H9 (cell line): ENCODE measurements at regions not wholly inside any gene's neighbourhood (a gene's known extent, or its start where the extent isn't known, plus 50 kb on each side); places are given as distances from the start of the nearest gene placed in this dataset.

ENCODE experiments used
- DNase-seq: peaks from one replicate; pipeline ENCODE4 v3.0.0-alpha.2; 2017
- H2AFZ ChIP-seq: one replicate; pipeline ENCODE4 v1.6.1; 2013; ENCODE audit warnings: mild to moderate bottlenecking, low read length, control low read depth, moderate library complexity
- H2AK5ac ChIP-seq: 2 replicates; pipeline ENCODE4 v1.6.1; 2013; ENCODE audit warnings: low read length, control low read depth, mixed read lengths; ENCODE audit not compliant: insufficient read length
- H2BK120ac ChIP-seq: one replicate; pipeline ENCODE4 v1.6.1; 2013; ENCODE audit warnings: low read depth, mild to moderate bottlenecking, low read length, control low read depth, inconsistent platforms; ENCODE audit not compliant: poor library complexity, severe bottlenecking
- H2BK12ac ChIP-seq: 2 replicates; pipeline ENCODE4 v1.6.1; 2013; ENCODE audit warnings: low read length, control low read depth, mixed read lengths, low read depth; ENCODE audit not compliant: insufficient read length
- H2BK15ac ChIP-seq: 2 replicates; pipeline ENCODE4 v1.6.1; 2013; ENCODE audit warnings: low read depth, low read length, control low read depth
- H2BK20ac ChIP-seq: one replicate; pipeline ENCODE4 v1.6.1; 2013; ENCODE audit warnings: low read depth, mild to moderate bottlenecking, low read length, control low read depth, inconsistent platforms; ENCODE audit not compliant: poor library complexity, severe bottlenecking
- H2BK5ac ChIP-seq: 2 replicates; pipeline ENCODE4 v1.6.1; 2013; ENCODE audit warnings: low read length, control low read depth, mixed read lengths; ENCODE audit not compliant: insufficient read length
- H3K14ac ChIP-seq: 2 replicates; pipeline ENCODE4 v1.6.1; 2013; ENCODE audit warnings: low read length, control low read depth; ENCODE audit not compliant: insufficient read depth
- H3K18ac ChIP-seq: 2 replicates; pipeline ENCODE4 v1.6.1; 2013; ENCODE audit warnings: low read depth, mild to moderate bottlenecking, mixed read lengths, low read length, control low read depth; ENCODE audit not compliant: insufficient read length
- H3K23ac ChIP-seq: 2 replicates; pipeline ENCODE4 v1.6.1; 2013; ENCODE audit warnings: low read length, control low read depth, mixed read lengths, low read depth; ENCODE audit not compliant: insufficient read length
- H3K23me2 ChIP-seq: 2 replicates; pipeline ENCODE4 v1.6.1; 2013; ENCODE audit warnings: low read depth, mild to moderate bottlenecking, mixed read lengths, low read length, control low read depth; ENCODE audit not compliant: insufficient read length, poor library complexity, severe bottlenecking
- H3K27ac ChIP-seq: 2 replicates; pipeline ENCODE4 v1.5.1; 2013; ENCODE audit warnings: low read length, control low read depth, mixed read lengths, low read depth; ENCODE audit not compliant: insufficient read length
- H3K27me3 ChIP-seq: 2 replicates; pipeline ENCODE4 v1.6.1; 2013; ENCODE audit warnings: low read length, control low read depth, inconsistent platforms; ENCODE audit not compliant: insufficient read depth
- H3K4ac ChIP-seq: 2 replicates; pipeline ENCODE4 v1.6.1; 2013; ENCODE audit warnings: low read depth, mild to moderate bottlenecking, control low read depth, inconsistent platforms, low read length, moderate library complexity
- H3K4me1 ChIP-seq: 2 replicates; pipeline ENCODE4 v1.6.1; 2013; ENCODE audit warnings: low read length, control low read depth, inconsistent platforms; ENCODE audit not compliant: insufficient read depth
- H3K4me2 ChIP-seq: 2 replicates; pipeline ENCODE4 v1.6.1; 2013; ENCODE audit warnings: low read length, control low read depth, mixed read lengths; ENCODE audit not compliant: insufficient read length, insufficient read depth
- H3K56ac ChIP-seq: 2 replicates; pipeline ENCODE4 v1.6.1; 2013; ENCODE audit warnings: low read depth, mild to moderate bottlenecking, mixed read lengths, low read length, control low read depth; ENCODE audit not compliant: insufficient read length
- H3K79me1 ChIP-seq: 2 replicates; pipeline ENCODE4 v1.6.1; 2013; ENCODE audit warnings: low read depth, mild to moderate bottlenecking, moderate library complexity, low read length, control low read depth, inconsistent platforms; ENCODE audit not compliant: insufficient read depth, poor library complexity, severe bottlenecking
- H3K79me2 ChIP-seq: 2 replicates; pipeline ENCODE4 v1.6.1; 2013; ENCODE audit warnings: low read length, control low read depth, inconsistent platforms; ENCODE audit not compliant: insufficient read depth
- H3K9ac ChIP-seq: 2 replicates; pipeline ENCODE4 v1.6.1; 2013; ENCODE audit warnings: low read length, control low read depth, mixed read lengths; ENCODE audit not compliant: insufficient read length; ENCODE audit errors: extremely low read depth
- H3K9me3 ChIP-seq: one replicate; pipeline ENCODE4 v1.6.1; 2013; ENCODE audit warnings: low read depth, low read length, inconsistent platforms; ENCODE audit not compliant: control insufficient read depth
- H3T11ph ChIP-seq: one replicate; pipeline ENCODE4 v1.6.1; 2013; ENCODE audit warnings: mild to moderate bottlenecking, low read length, control low read depth, inconsistent platforms
- H4K20me1 ChIP-seq: one replicate; pipeline ENCODE4 v1.6.1; 2013; ENCODE audit not compliant: control insufficient read depth, insufficient read length, insufficient read depth
- H4K5ac ChIP-seq: 2 replicates; pipeline ENCODE4 v1.6.1; 2013; ENCODE audit warnings: low read depth, mild to moderate bottlenecking, mixed read lengths, low read length, control low read depth; ENCODE audit not compliant: insufficient read length
- H4K8ac ChIP-seq: replicated peaks from 2 replicates; pipeline ENCODE4 v1.6.1; 2013; ENCODE audit warnings: low read length, control low read depth, mixed read lengths, low read depth; ENCODE audit not compliant: insufficient read length
- H4K91ac ChIP-seq: 2 replicates; pipeline ENCODE4 v1.6.1; 2013; ENCODE audit warnings: low read depth, mild to moderate bottlenecking, moderate library complexity, mixed read lengths, low read length, control low read depth; ENCODE audit not compliant: insufficient read length
- H3K27ac Mint-ChIP-seq, 3 experiments: 2 replicates in 2 of 3; 3 replicates in 1 of 3; pipeline ENCODE4 v1.8.0; 2020 to 2021; ENCODE audit warnings: mixed read lengths in 3 of 3, mild to moderate bottlenecking in 1 of 3, moderate library complexity in 1 of 3
- H3K27me3 Mint-ChIP-seq: 2 replicates; pipeline ENCODE4 v1.8.0; 2021; ENCODE audit warnings: low read depth, mild to moderate bottlenecking, moderate library complexity, mixed read lengths
- H3K36me3 Mint-ChIP-seq, 3 experiments: 2 replicates in 2 of 3; 3 replicates in 1 of 3; pipeline ENCODE4 v1.8.0; 2020 to 2021; ENCODE audit warnings: low read depth in 3 of 3, mixed read lengths in 3 of 3; ENCODE audit not compliant: insufficient read depth in 1 of 3
- H3K4me1 Mint-ChIP-seq, 2 experiments: 2 replicates each; pipeline ENCODE4 v1.8.0; 2020; ENCODE audit warnings: mixed read lengths in 2 of 2
- H3K4me3 Mint-ChIP-seq, 2 experiments: 2 replicates in 1 of 2; 3 replicates in 1 of 2; pipeline ENCODE4 v1.8.0; 2020 to 2021; ENCODE audit warnings: mild to moderate bottlenecking in 2 of 2, mixed read lengths in 2 of 2, moderate library complexity in 1 of 2
- H3K9me3 Mint-ChIP-seq, 2 experiments: 2 replicates in 1 of 2; 3 replicates in 1 of 2; pipeline ENCODE4 v1.8.0; 2020; ENCODE audit warnings: mild to moderate bottlenecking in 2 of 2, mixed read lengths in 2 of 2, moderate library complexity in 1 of 2
- WGBS: extraction: QIAGEN DNeasy Blood & Tissue Kit; methylation state at CpG from one replicate; pipeline ENCODE4 v1.1.7; 2013; ENCODE audit warnings: missing lambda C conversion rate, low lambda C conversion rate, mixed read lengths; ENCODE audit not compliant: insufficient read length; ENCODE audit errors: extremely low coverage; 5-methylcytosine and 5-hydroxymethylcytosine counted together
- TF ChIP-seq, protein P1 (sequence below): fragments of 200-600 bp; sonication (generic); conservative IDR thresholded peaks from 3 replicates; pipeline ENCODE4 v1.8.0; 2021; ENCODE audit warnings: antibody characterized with exemption, mild to moderate bottlenecking

DNA sequence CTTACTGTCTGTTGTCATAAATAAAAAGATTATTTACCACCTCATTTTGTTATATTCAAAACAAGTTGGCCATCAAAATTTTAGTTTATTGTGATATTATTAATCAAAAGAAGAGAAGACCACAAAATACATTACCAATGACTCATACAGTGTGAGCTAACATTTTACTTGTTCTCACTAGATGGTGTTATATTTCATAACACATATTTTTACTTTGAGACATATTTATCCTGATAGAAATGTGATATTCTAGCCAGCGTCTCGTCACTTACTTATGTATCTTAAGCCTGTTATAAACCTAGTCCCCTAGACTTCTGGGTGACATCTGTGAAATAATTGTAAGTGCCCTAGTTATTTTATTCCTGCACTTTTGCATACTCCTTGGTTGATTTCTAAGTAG is 263.2 kb downstream of the CDH7 start:
- TF ChIP-seq, protein P1, sequence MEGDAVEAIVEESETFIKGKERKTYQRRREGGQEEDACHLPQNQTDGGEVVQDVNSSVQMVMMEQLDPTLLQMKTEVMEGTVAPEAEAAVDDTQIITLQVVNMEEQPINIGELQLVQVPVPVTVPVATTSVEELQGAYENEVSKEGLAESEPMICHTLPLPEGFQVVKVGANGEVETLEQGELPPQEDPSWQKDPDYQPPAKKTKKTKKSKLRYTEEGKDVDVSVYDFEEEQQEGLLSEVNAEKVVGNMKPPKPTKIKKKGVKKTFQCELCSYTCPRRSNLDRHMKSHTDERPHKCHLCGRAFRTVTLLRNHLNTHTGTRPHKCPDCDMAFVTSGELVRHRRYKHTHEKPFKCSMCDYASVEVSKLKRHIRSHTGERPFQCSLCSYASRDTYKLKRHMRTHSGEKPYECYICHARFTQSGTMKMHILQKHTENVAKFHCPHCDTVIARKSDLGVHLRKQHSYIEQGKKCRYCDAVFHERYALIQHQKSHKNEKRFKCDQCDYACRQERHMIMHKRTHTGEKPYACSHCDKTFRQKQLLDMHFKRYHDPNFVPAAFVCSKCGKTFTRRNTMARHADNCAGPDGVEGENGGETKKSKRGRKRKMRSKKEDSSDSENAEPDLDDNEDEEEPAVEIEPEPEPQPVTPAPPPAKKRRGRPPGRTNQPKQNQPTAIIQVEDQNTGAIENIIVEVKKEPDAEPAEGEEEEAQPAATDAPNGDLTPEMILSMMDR = no peak
- Mint-ChIP-seq H3K27me3 (no peaks in the 10 kb centered on the region), H3K27ac (no peak overlapping the region)

More for the DNA sequence above, 263.2 kb downstream of the CDH7 start:
- no peak overlapping the region for H2BK20ac ChIP-seq
- H3K18ac ChIP-seq = no peak overlapping the region
- H3K56ac ChIP-seq = no peak overlapping the region
- no peak overlapping the region for H3K27ac ChIP-seq
- H3K27me3 ChIP-seq = no peaks in the 10 kb centered on the region
- H3K9ac ChIP-seq = no peak overlapping the region
- H2AFZ ChIP-seq = no peak overlapping the region
- no peak overlapping the region for H4K91ac ChIP-seq
- H3K23me2 ChIP-seq = no peaks in the 10 kb centered on the region
- H4K20me1 ChIP-seq = no peaks in the 10 kb centered on the region
- H3K14ac ChIP-seq = no peak overlapping the region
- no peaks in the 10 kb centered on the region; the same call in 1 of the 2 replicates for H3K4me1 ChIP-seq
- no peak overlapping the region for H2BK5ac ChIP-seq
- H3K23ac ChIP-seq = no peak overlapping the region
- Mint-ChIP-seq H3K9me3 (no peaks in the 10 kb centered on the region; a peak in 2 of 5 replicates), H3K36me3 (peaks cover 0 to 1% (median 0%) of the 10 kb centered on the region in 3 experiments; a peak in 1 of 7 replicates), H3K4me3 (no peak overlapping the region), H3K4me1 (peaks cover 4 to 8% of the 10 kb centered on the region in 2 experiments)
- no CpG with 5 or more reads among the region's 2 CpGs for WGBS
- H2BK120ac ChIP-seq = no peak overlapping the region
- H3K79me2 ChIP-seq = no peaks in the 10 kb centered on the region
- no peak overlapping the region for H2AK5ac ChIP-seq
- H4K5ac ChIP-seq = no peak overlapping the region
- no peaks in the 10 kb centered on the region for H3K9me3 ChIP-seq
- no peak for DNase-seq
- no peak overlapping the region for H3K4me2 ChIP-seq
- H3T11ph ChIP-seq = no peak overlapping the region
- H4K8ac ChIP-seq = no peak overlapping the region
- H2BK15ac ChIP-seq = no peak overlapping the region
- no peak overlapping the region for H3K4ac ChIP-seq
- no peak overlapping the region for H2BK12ac ChIP-seq
- H3K79me1 ChIP-seq = no peaks in the 10 kb centered on the region
